H9 (cell line): ENCODE measurements at regions not wholly inside any gene's neighbourhood (a gene's known extent, or its start where the extent isn't known, plus 50 kb on each side); places are given as distances from the start of the nearest gene placed in this dataset.

Experiments
- DNase-seq: peaks from one replicate; pipeline ENCODE4 v3.0.0-alpha.2; 2017
- H2AFZ ChIP-seq: one replicate; pipeline ENCODE4 v1.6.1; 2013; ENCODE audit warnings: mild to moderate bottlenecking, low read length, control low read depth, moderate library complexity
- H2AK5ac ChIP-seq: 2 replicates; pipeline ENCODE4 v1.6.1; 2013; ENCODE audit warnings: low read length, control low read depth, mixed read lengths; ENCODE audit not compliant: insufficient read length
- H2BK120ac ChIP-seq: one replicate; pipeline ENCODE4 v1.6.1; 2013; ENCODE audit warnings: low read depth, mild to moderate bottlenecking, low read length, control low read depth, inconsistent platforms; ENCODE audit not compliant: poor library complexity, severe bottlenecking
- H2BK12ac ChIP-seq: 2 replicates; pipeline ENCODE4 v1.6.1; 2013; ENCODE audit warnings: low read length, control low read depth, mixed read lengths, low read depth; ENCODE audit not compliant: insufficient read length
- H2BK15ac ChIP-seq: 2 replicates; pipeline ENCODE4 v1.6.1; 2013; ENCODE audit warnings: low read depth, low read length, control low read depth
- H2BK20ac ChIP-seq: one replicate; pipeline ENCODE4 v1.6.1; 2013; ENCODE audit warnings: low read depth, mild to moderate bottlenecking, low read length, control low read depth, inconsistent platforms; ENCODE audit not compliant: poor library complexity, severe bottlenecking
- H2BK5ac ChIP-seq: 2 replicates; pipeline ENCODE4 v1.6.1; 2013; ENCODE audit warnings: low read length, control low read depth, mixed read lengths; ENCODE audit not compliant: insufficient read length
- H3K14ac ChIP-seq: 2 replicates; pipeline ENCODE4 v1.6.1; 2013; ENCODE audit warnings: low read length, control low read depth; ENCODE audit not compliant: insufficient read depth
- H3K18ac ChIP-seq: 2 replicates; pipeline ENCODE4 v1.6.1; 2013; ENCODE audit warnings: low read depth, mild to moderate bottlenecking, mixed read lengths, low read length, control low read depth; ENCODE audit not compliant: insufficient read length
- H3K23ac ChIP-seq: 2 replicates; pipeline ENCODE4 v1.6.1; 2013; ENCODE audit warnings: low read length, control low read depth, mixed read lengths, low read depth; ENCODE audit not compliant: insufficient read length
- H3K23me2 ChIP-seq: 2 replicates; pipeline ENCODE4 v1.6.1; 2013; ENCODE audit warnings: low read depth, mild to moderate bottlenecking, mixed read lengths, low read length, control low read depth; ENCODE audit not compliant: insufficient read length, poor library complexity, severe bottlenecking
- H3K27ac ChIP-seq: 2 replicates; pipeline ENCODE4 v1.5.1; 2013; ENCODE audit warnings: low read length, control low read depth, mixed read lengths, low read depth; ENCODE audit not compliant: insufficient read length
- H3K27me3 ChIP-seq: 2 replicates; pipeline ENCODE4 v1.6.1; 2013; ENCODE audit warnings: low read length, control low read depth, inconsistent platforms; ENCODE audit not compliant: insufficient read depth
- H3K4ac ChIP-seq: 2 replicates; pipeline ENCODE4 v1.6.1; 2013; ENCODE audit warnings: low read depth, mild to moderate bottlenecking, control low read depth, inconsistent platforms, low read length, moderate library complexity
- H3K4me1 ChIP-seq: 2 replicates; pipeline ENCODE4 v1.6.1; 2013; ENCODE audit warnings: low read length, control low read depth, inconsistent platforms; ENCODE audit not compliant: insufficient read depth
- H3K4me2 ChIP-seq: 2 replicates; pipeline ENCODE4 v1.6.1; 2013; ENCODE audit warnings: low read length, control low read depth, mixed read lengths; ENCODE audit not compliant: insufficient read length, insufficient read depth
- H3K56ac ChIP-seq: 2 replicates; pipeline ENCODE4 v1.6.1; 2013; ENCODE audit warnings: low read depth, mild to moderate bottlenecking, mixed read lengths, low read length, control low read depth; ENCODE audit not compliant: insufficient read length
- H3K79me1 ChIP-seq: 2 replicates; pipeline ENCODE4 v1.6.1; 2013; ENCODE audit warnings: low read depth, mild to moderate bottlenecking, moderate library complexity, low read length, control low read depth, inconsistent platforms; ENCODE audit not compliant: insufficient read depth, poor library complexity, severe bottlenecking
- H3K79me2 ChIP-seq: 2 replicates; pipeline ENCODE4 v1.6.1; 2013; ENCODE audit warnings: low read length, control low read depth, inconsistent platforms; ENCODE audit not compliant: insufficient read depth
- H3K9ac ChIP-seq: 2 replicates; pipeline ENCODE4 v1.6.1; 2013; ENCODE audit warnings: low read length, control low read depth, mixed read lengths; ENCODE audit not compliant: insufficient read length; ENCODE audit errors: extremely low read depth
- H3K9me3 ChIP-seq: one replicate; pipeline ENCODE4 v1.6.1; 2013; ENCODE audit warnings: low read depth, low read length, inconsistent platforms; ENCODE audit not compliant: control insufficient read depth
- H3T11ph ChIP-seq: one replicate; pipeline ENCODE4 v1.6.1; 2013; ENCODE audit warnings: mild to moderate bottlenecking, low read length, control low read depth, inconsistent platforms
- H4K20me1 ChIP-seq: one replicate; pipeline ENCODE4 v1.6.1; 2013; ENCODE audit not compliant: control insufficient read depth, insufficient read length, insufficient read depth
- H4K5ac ChIP-seq: 2 replicates; pipeline ENCODE4 v1.6.1; 2013; ENCODE audit warnings: low read depth, mild to moderate bottlenecking, mixed read lengths, low read length, control low read depth; ENCODE audit not compliant: insufficient read length
- H4K8ac ChIP-seq: replicated peaks from 2 replicates; pipeline ENCODE4 v1.6.1; 2013; ENCODE audit warnings: low read length, control low read depth, mixed read lengths, low read depth; ENCODE audit not compliant: insufficient read length
- H4K91ac ChIP-seq: 2 replicates; pipeline ENCODE4 v1.6.1; 2013; ENCODE audit warnings: low read depth, mild to moderate bottlenecking, moderate library complexity, mixed read lengths, low read length, control low read depth; ENCODE audit not compliant: insufficient read length
- H3K27ac Mint-ChIP-seq, 3 experiments: 2 replicates in 2 of 3; 3 replicates in 1 of 3; pipeline ENCODE4 v1.8.0; 2020 to 2021; ENCODE audit warnings: mixed read lengths in 3 of 3, mild to moderate bottlenecking in 1 of 3, moderate library complexity in 1 of 3
- H3K27me3 Mint-ChIP-seq: 2 replicates; pipeline ENCODE4 v1.8.0; 2021; ENCODE audit warnings: low read depth, mild to moderate bottlenecking, moderate library complexity, mixed read lengths
- H3K36me3 Mint-ChIP-seq, 3 experiments: 2 replicates in 2 of 3; 3 replicates in 1 of 3; pipeline ENCODE4 v1.8.0; 2020 to 2021; ENCODE audit warnings: low read depth in 3 of 3, mixed read lengths in 3 of 3; ENCODE audit not compliant: insufficient read depth in 1 of 3
- H3K4me1 Mint-ChIP-seq, 2 experiments: 2 replicates each; pipeline ENCODE4 v1.8.0; 2020; ENCODE audit warnings: mixed read lengths in 2 of 2
- H3K4me3 Mint-ChIP-seq, 2 experiments: 2 replicates in 1 of 2; 3 replicates in 1 of 2; pipeline ENCODE4 v1.8.0; 2020 to 2021; ENCODE audit warnings: mild to moderate bottlenecking in 2 of 2, mixed read lengths in 2 of 2, moderate library complexity in 1 of 2
- H3K9me3 Mint-ChIP-seq, 2 experiments: 2 replicates in 1 of 2; 3 replicates in 1 of 2; pipeline ENCODE4 v1.8.0; 2020; ENCODE audit warnings: mild to moderate bottlenecking in 2 of 2, mixed read lengths in 2 of 2, moderate library complexity in 1 of 2
- CTCF ChIP-seq: fragments of 200-600 bp; sonication (generic); conservative IDR thresholded peaks from 3 replicates; pipeline ENCODE4 v1.8.0; 2021; ENCODE audit warnings: antibody characterized with exemption, mild to moderate bottlenecking
- WGBS: extraction: QIAGEN DNeasy Blood & Tissue Kit; methylation state at CpG from one replicate; pipeline ENCODE4 v1.1.7; 2013; ENCODE audit warnings: missing lambda C conversion rate, low lambda C conversion rate, mixed read lengths; ENCODE audit not compliant: insufficient read length; ENCODE audit errors: extremely low coverage; 5-methylcytosine and 5-hydroxymethylcytosine counted together

- WGBS, result no CpG with 5 or more reads among the region's 1 CpG
- H3K9me3 ChIP-seq, result no peaks in the 10 kb centered on the region
- no peak for TF ChIP-seq CTCF
- H3T11ph ChIP-seq, result no peak overlapping the region
- peaks cover 15 to 16% of the 10 kb centered on the region in 2 experiments for H3K4me1 Mint-ChIP-seq
- no peak overlapping the region for H2BK120ac ChIP-seq
- no peak overlapping the region for H3K27ac ChIP-seq
- H3K27me3 ChIP-seq, result no peaks in the 10 kb centered on the region
- H2BK20ac ChIP-seq, result no peak overlapping the region
- H2BK5ac ChIP-seq, result no peak overlapping the region
- H4K5ac ChIP-seq, result no peak overlapping the region
- no peaks in the 10 kb centered on the region for H4K20me1 ChIP-seq
- no peak overlapping the region for H4K91ac ChIP-seq
- H2AFZ ChIP-seq, result no peak overlapping the region
- no peak overlapping the region for H4K8ac ChIP-seq
- no peaks in the 10 kb centered on the region for H3K4me1 ChIP-seq
- H3K4me2 ChIP-seq, result no peak overlapping the region
- no peaks in the 10 kb centered on the region for H3K9me3 Mint-ChIP-seq
- H3K79me1 ChIP-seq, result no peaks in the 10 kb centered on the region
- H3K23me2 ChIP-seq, result no peaks in the 10 kb centered on the region
- no peaks in the 10 kb centered on the region for H3K27me3 Mint-ChIP-seq
- H3K4me3 Mint-ChIP-seq, result no peak overlapping the region
- H3K56ac ChIP-seq, result no peak overlapping the region
- H3K23ac ChIP-seq, result no peak overlapping the region
- H3K18ac ChIP-seq, result no peak overlapping the region
- no peak overlapping the region for H3K9ac ChIP-seq
- no peak overlapping the region for H2BK15ac ChIP-seq
- H2BK12ac ChIP-seq, result no peak overlapping the region
- H3K27ac Mint-ChIP-seq, result no peak overlapping the region
- no peak overlapping the region for H2AK5ac ChIP-seq
- H3K4ac ChIP-seq, result no peak overlapping the region
- H3K79me2 ChIP-seq, result no peaks in the 10 kb centered on the region
- no peaks in the 10 kb centered on the region for H3K36me3 Mint-ChIP-seq
- no peak for DNase-seq
- no peak overlapping the region for H3K14ac ChIP-seq
Measured at GRCh38 chr1:97999320-97999719, 78.5 kb upstream of the DPYD start.
